Adrenal gland (tissue), 9 donors: ENCODE measurements at regions not wholly inside any gene's neighbourhood (a gene's known extent, or its start where the extent isn't known, plus 50 kb on each side); places are given as distances from the start of the nearest gene placed in this dataset.

Experiments used
- DNase-seq, 7 donors: peaks; one replicate each; pipeline ENCODE4 v3.0.0-alpha.2; 2019 to 2020
- H3K27ac ChIP-seq, 5 donors: fragments of 200-600 bp; sonication (generic) in 4 of 5; 1 replicate in 3 of 5; 2 replicates in 2 of 5; pipeline versions ENCODE4 v1.5.1 to v1.8.0; 2016 to 2020; ENCODE audit warnings: mild to moderate bottlenecking in 1 of 5
- H3K27me3 ChIP-seq: fragments of 200-600 bp; 2 replicates; pipeline ENCODE4 v1.8.0; 2021
- H3K36me3 ChIP-seq, 2 donors: fragments of 200-600 bp; replicated peaks in 1 of 2; 1 replicate in 1 of 2; 2 replicates in 1 of 2; pipeline versions ENCODE4 v1.5.1 to v1.8.0; 2018 to 2022
- H3K4me1 ChIP-seq, 2 donors: fragments of 200-600 bp; replicated peaks in 1 of 2; 1 replicate in 1 of 2; 2 replicates in 1 of 2; pipeline versions ENCODE4 v1.5.1 to v1.8.0; 2018 to 2021
- H3K4me3 ChIP-seq, 4 donors: fragments of 200-600 bp; sonication (generic) in 3 of 4; one replicate each; pipeline ENCODE4 v1.5.1; 2016 to 2018
- H3K9me3 ChIP-seq, 3 donors: fragments of 200-600 bp; sonication (generic) in 1 of 3; replicated peaks in 1 of 3; 1 replicate in 2 of 3; 2 replicates in 1 of 3; pipeline versions ENCODE4 v1.5.1 to v1.8.0; 2016 to 2021
- CTCF ChIP-seq, 6 experiments: fragments of 450-650 bp in 4 of 6; fragments of 200-600 bp in 2 of 6; sonication (generic) in 1 of 6; IDR thresholded peaks; 1 replicate in 5 of 6; 2 replicates in 1 of 6; pipeline versions ENCODE4 v1.5.1 to v1.8.0; 2016 to 2021; ENCODE audit warnings: antibody characterized with exemption in 6 of 6, mild to moderate bottlenecking in 2 of 6, moderate library complexity in 1 of 6
- POLR2A ChIP-seq, 2 donors: fragments of 450-650 bp; IDR thresholded peaks; one replicate each; pipeline ENCODE4 v1.6.1; 2017; ENCODE audit warnings: antibody characterized with exemption in 2 of 2, mild to moderate bottlenecking in 2 of 2, moderate library complexity in 1 of 2
- WGBS, 4 donors: extraction: QIAGEN DNeasy Blood & Tissue Kit in 2 of 4; methylation state at CpG; one replicate each; pipeline versions ENCODE4 v1.1.5 to v1.1.7; 2013 to 2017; 5-methylcytosine and 5-hydroxymethylcytosine counted together
- intact Hi-C, 2 donors: fragments of 100-400 bp; cut with DNase I; formaldehyde crosslinking; loops; one replicate each; pipeline versions ENCODE4 v1.14.1 to v1.15.0; 2022 to 2023
- small RNA-seq, 2 donors: library from RNA; depleted of rRNA; stranded (forward); fragments of <200 nt; gene quantifications; one replicate each; pipeline ENCODE3, GENCODE V24; 2016
- donor health status: healthy with polysubstance abuse.
- donor health status: Bipolar disorder and iron deficiency.
- donor health status: DM: yes; HTN: yes; CAD: no.
- donor health status: DM: no; HTN: no; CAD: no.
- donor health status: DM: no; HTN: no; CAD: no.

- no peak for TF ChIP-seq CTCF (IDR thresholded peaks at IDR 0.05)
- no peak for TF ChIP-seq POLR2A (IDR thresholded peaks at IDR 0.05)
- intact Hi-C loops, result no loop called here
- DNase-seq, result no peak
- Histone ChIP-seq H3K4me3 (no peak overlapping the region), H3K9me3 (no peaks in the 10 kb centered on the region), H3K36me3 (no peaks in the 10 kb centered on the region), H3K4me1 (no peaks in the 10 kb centered on the region), H3K27ac (no peak overlapping the region), H3K27me3 (no peaks in the 10 kb centered on the region)
- WGBS, 4 donors, result 37 to 41% (median 39%) methylated on average over 3 of the region's 3 CpGs
Observed at GRCh38 chr3:107313711-107314110, 63.5 kb upstream of the CCDC54 start.

GRCh38 chr3:107315141-107315540, 62.1 kb upstream of the CCDC54 start:
- no peaks in the 10 kb centered on the region for H3K4me1 ChIP-seq
- 64 to 97% (median 90%) methylated on average over 4 of the region's 4 CpGs for WGBS, 4 donors
- H3K27me3 ChIP-seq, result no peaks in the 10 kb centered on the region
- H3K27ac ChIP-seq, result no peak overlapping the region
- H3K4me3 ChIP-seq, result no peak overlapping the region
- no peaks in the 10 kb centered on the region for H3K36me3 ChIP-seq
- intact Hi-C loops, result no loop called here
- DNase-seq, result no peak
- no peaks in the 10 kb centered on the region for H3K9me3 ChIP-seq
- TF ChIP-seq POLR2A (IDR thresholded peaks at IDR 0.05) (no peak), CTCF (IDR thresholded peaks at IDR 0.05) (no peak)

DNA sequence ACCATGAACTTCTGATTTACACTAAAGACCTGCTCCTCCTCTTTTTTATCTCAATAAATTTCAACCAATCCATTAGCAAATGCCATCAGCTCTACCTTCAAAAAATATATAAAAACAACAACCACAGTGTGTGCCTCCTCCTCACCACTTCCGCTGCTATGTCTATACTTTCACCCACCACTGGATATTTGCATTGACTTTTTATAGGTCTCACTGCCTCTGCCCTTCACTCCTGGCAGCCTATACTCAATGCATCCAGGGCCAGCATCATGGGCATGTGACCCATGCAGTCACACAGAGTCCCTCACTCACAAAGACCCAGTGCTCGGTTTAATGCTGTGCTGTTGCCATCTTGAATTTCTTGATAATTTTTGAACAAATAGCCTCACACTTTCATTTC, 53.5 kb upstream of the CCDC54 start:
- no peak overlapping the region for H3K27ac ChIP-seq
- no peaks in the 10 kb centered on the region for H3K27me3 ChIP-seq
- H3K4me3 ChIP-seq, result no peak overlapping the region
- H3K4me1 ChIP-seq, result no peaks in the 10 kb centered on the region
- H3K9me3 ChIP-seq, result no peaks in the 10 kb centered on the region
- 94 to 100% (median 98%) methylated on average over 2 of the region's 2 CpGs for WGBS, 4 donors
- intact Hi-C loops, result no loop called here
- no peak for DNase-seq
- H3K36me3 ChIP-seq, result no peaks in the 10 kb centered on the region
- TF ChIP-seq CTCF (IDR thresholded peaks at IDR 0.05), result no peak
- TF ChIP-seq POLR2A (IDR thresholded peaks at IDR 0.05), result no peak

DNA sequence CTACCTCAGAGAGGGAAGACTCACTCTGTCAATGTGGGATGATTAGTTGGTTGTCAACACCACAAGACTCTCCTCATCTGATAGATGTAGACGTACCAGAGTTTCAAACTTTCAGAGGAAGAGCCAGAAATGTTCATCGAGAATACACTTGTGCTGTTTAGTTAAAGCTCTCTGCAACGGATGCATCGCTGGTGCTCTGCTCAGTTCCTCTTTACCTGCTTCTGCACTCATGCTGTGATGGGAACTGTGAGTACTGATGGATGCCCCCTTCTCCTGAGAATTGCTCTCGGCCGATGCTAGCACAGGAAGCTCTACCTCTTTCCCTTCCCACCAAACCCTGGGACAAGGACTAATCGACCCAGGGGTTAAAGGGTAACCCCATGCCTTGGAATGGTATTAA, 51.8 kb upstream of the CCDC54 start:
- no peak for DNase-seq
- 70 to 73% (median 71%) methylated on average over 7 of the region's 7 CpGs for WGBS, 4 donors
- Histone ChIP-seq H3K4me1 (no peaks in the 10 kb centered on the region), H3K36me3 (no peaks in the 10 kb centered on the region), H3K27me3 (no peaks in the 10 kb centered on the region), H3K9me3 (no peaks in the 10 kb centered on the region), H3K27ac (no peak overlapping the region), H3K4me3 (no peak overlapping the region)
- intact Hi-C loops, result no loop called here
- TF ChIP-seq POLR2A (IDR thresholded peaks at IDR 0.05) (no peak), CTCF (IDR thresholded peaks at IDR 0.05) (no peak)

Small RNAs in the stretch of these regions (small RNA-seq; reads per million reads assigned to genes)
- gene MTCO1P35, result 0 reads per million in 2 donors
- 0 reads per million in 2 donors for gene MTND6P6
- gene RF00019, result 0 reads per million in 2 donors
- 0 reads per million in 2 donors for gene RNU6-1308P
